Medulla oblongata (tissue), 1 donor: ENCODE measurements at regions not wholly inside any gene's neighbourhood (a gene's known extent, or its start where the extent isn't known, plus 50 kb on each side); places are given as distances from the start of the nearest gene placed in this dataset.

Experiments
- DNase-seq: peaks from one replicate; pipeline ENCODE4 v3.0.0-alpha.2; 2015; ENCODE audit errors: extremely low spot score

GRCh38 chr14:95386536-95387095, 66.9 kb upstream of the CLMN start:
- no peak for DNase-seq

- no peak for DNase-seq
These were observed 66.0 kb upstream of the CLMN start for GRCh38 chr14:95385701-95386100.

- DNase-seq, result no peak
These were observed 63.0 kb upstream of the CLMN start for GRCh38 chr14:95382747-95383146.

- no peak for DNase-seq
These were observed 62.0 kb upstream of the CLMN start for GRCh38 chr14:95381726-95382125.

GRCh38 chr14:95380350-95381042, 60.8 kb upstream of the CLMN start:
- DNase-seq, result no peak

GRCh38 chr14:95379634-95380033, 59.9 kb upstream of the CLMN start:
- no peak for DNase-seq

- no peak for DNase-seq
These were observed 55.9 kb upstream of the CLMN start for GRCh38 chr14:95375539-95376109.

GRCh38 chr14:95374239-95374997, 54.7 kb upstream of the CLMN start:
- no peak for DNase-seq

- DNase-seq, result no peak
These were observed 50.4 kb upstream of the CLMN start for GRCh38 chr14:95370076-95370475.
